K562 (cell line): ENCODE measurements at regions not wholly inside any gene's neighbourhood (a gene's known extent, or its start where the extent isn't known, plus 50 kb on each side); places are given as distances from the start of the nearest gene placed in this dataset.

Experiments
- CCAR2 ChIP-seq: fragments of 200-400 bp; formaldehyde crosslinking; IDR thresholded peaks from 2 replicates; pipeline ENCODE4 v1.6.1; 2017; ENCODE audit warnings: mild to moderate bottlenecking, low read depth, low read length
- HIVEP1 ChIP-seq: fragments of 250-450 bp; sonication (Bioruptor Pico); IDR thresholded peaks from 2 replicates; pipeline ENCODE4 v1.4.0; 2020; ENCODE audit warnings: mild to moderate bottlenecking
- HMG20A ChIP-seq: fragments of 450-650 bp; formaldehyde crosslinking; conservative IDR thresholded peaks from 2 replicates; pipeline ENCODE4 v1.4.0; 2020; ENCODE audit warnings: mild to moderate bottlenecking, mixed read lengths
- TEAD2 ChIP-seq: fragments of 450-650 bp; IDR thresholded peaks from 2 replicates; pipeline ENCODE4 v1.6.1; 2016; ENCODE audit warnings: missing genetic modification characterization, control low read depth, missing compliant biosample characterization
- TF ChIP-seq, protein P1 (sequence below): fragments of 450-650 bp; formaldehyde crosslinking; conservative IDR thresholded peaks from 2 replicates; pipeline ENCODE4 v1.4.0; 2022; ENCODE audit warnings: mild to moderate bottlenecking, missing genetic modification characterization
- TF ChIP-seq, protein P2 (sequence below), 2 experiments: fragments of 450-650 bp in 1 of 2; sonication (generic) in 1 of 2; formaldehyde crosslinking; conservative IDR thresholded peaks; 2 replicates each; pipeline versions ENCODE4 v1.4.0 to v1.8.1; 2020 to 2022; ENCODE audit warnings: mild to moderate bottlenecking in 1 of 2, missing genetic modification reagents in 1 of 2
- TF ChIP-seq, protein P3 (sequence below): fragments of 450-650 bp; IDR thresholded peaks from 2 replicates; pipeline ENCODE4 v1.7.0; 2016; ENCODE audit warnings: borderline replicate concordance
- TF ChIP-seq, protein P4 (sequence below): fragments of 250-450 bp; sonication (Bioruptor Pico); IDR thresholded peaks from 2 replicates; pipeline ENCODE4 v1.4.0; 2020; ENCODE audit warnings: mild to moderate bottlenecking, moderate library complexity
- TF ChIP-seq, protein P5 (sequence below): fragments of 450-650 bp; IDR thresholded peaks from 2 replicates; pipeline ENCODE4 v1.6.1; 2018; ENCODE audit not compliant: partially characterized antibody
- TF ChIP-seq, protein P6 (sequence below): sonication (generic); formaldehyde crosslinking; IDR thresholded peaks from 2 replicates; pipeline ENCODE4 v1.8.0; 2023; ENCODE audit warnings: mild to moderate bottlenecking, missing genetic modification reagents

DNA sequence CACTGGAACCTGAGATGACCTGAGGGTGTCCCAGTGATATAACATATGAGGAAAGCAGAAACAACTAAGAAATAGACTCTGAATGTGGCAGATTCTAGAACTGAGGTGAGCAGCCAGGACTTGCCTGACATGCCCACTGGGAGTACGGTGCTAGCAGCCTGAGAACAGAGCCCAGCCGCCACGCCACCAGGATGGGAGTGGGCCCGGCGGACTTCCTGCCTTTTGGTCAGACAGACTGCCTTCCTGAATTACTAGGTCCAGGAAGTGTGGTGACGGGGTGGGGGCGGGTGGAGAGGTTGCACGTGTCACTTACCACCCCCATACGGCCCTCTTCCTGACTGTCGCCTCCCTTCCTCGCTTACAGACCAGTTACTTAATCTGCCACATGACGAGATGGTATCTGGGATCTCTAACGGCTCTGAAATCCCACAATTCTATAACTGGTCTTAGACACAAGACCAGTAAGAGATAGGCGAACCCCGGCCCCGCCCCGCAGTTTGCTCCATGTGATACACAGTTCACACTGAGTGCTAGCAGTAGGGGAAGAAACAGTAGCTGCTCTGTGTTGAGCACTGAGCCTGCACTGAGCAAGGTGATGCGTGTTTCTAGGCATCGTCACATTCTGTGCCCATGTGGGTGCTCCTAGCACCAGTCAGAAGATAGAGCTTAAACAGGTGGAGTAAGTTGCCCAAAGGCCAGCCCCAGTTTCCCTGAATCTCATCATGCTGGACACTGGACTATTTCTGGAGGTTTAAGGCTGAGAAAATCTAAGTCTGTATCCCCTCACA, 95.7 kb downstream of the CPN2 start (continued):
- TF ChIP-seq, protein P1, sequence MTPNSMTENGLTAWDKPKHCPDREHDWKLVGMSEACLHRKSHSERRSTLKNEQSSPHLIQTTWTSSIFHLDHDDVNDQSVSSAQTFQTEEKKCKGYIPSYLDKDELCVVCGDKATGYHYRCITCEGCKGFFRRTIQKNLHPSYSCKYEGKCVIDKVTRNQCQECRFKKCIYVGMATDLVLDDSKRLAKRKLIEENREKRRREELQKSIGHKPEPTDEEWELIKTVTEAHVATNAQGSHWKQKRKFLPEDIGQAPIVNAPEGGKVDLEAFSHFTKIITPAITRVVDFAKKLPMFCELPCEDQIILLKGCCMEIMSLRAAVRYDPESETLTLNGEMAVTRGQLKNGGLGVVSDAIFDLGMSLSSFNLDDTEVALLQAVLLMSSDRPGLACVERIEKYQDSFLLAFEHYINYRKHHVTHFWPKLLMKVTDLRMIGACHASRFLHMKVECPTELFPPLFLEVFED (CRISPR knock-in tag), result no peak
- no peak for TF ChIP-seq CCAR2
- TF ChIP-seq TEAD2 (tag), result no peak
- TF ChIP-seq HMG20A, result no peak
- TF ChIP-seq, protein P2, sequence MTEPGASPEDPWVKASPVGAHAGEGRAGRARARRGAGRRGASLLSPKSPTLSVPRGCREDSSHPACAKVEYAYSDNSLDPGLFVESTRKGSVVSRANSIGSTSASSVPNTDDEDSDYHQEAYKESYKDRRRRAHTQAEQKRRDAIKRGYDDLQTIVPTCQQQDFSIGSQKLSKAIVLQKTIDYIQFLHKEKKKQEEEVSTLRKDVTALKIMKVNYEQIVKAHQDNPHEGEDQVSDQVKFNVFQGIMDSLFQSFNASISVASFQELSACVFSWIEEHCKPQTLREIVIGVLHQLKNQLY (CRISPR knock-in tag; conservative IDR thresholded peaks at IDR 0.05), result no peak
- TF ChIP-seq HIVEP1 (CRISPR knock-in tag), result no peak; the same call in 1 of the 2 replicates
- TF ChIP-seq, protein P3, sequence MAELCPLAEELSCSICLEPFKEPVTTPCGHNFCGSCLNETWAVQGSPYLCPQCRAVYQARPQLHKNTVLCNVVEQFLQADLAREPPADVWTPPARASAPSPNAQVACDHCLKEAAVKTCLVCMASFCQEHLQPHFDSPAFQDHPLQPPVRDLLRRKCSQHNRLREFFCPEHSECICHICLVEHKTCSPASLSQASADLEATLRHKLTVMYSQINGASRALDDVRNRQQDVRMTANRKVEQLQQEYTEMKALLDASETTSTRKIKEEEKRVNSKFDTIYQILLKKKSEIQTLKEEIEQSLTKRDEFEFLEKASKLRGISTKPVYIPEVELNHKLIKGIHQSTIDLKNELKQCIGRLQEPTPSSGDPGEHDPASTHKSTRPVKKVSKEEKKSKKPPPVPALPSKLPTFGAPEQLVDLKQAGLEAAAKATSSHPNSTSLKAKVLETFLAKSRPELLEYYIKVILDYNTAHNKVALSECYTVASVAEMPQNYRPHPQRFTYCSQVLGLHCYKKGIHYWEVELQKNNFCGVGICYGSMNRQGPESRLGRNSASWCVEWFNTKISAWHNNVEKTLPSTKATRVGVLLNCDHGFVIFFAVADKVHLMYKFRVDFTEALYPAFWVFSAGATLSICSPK, result no peak
- TF ChIP-seq, protein P4, sequence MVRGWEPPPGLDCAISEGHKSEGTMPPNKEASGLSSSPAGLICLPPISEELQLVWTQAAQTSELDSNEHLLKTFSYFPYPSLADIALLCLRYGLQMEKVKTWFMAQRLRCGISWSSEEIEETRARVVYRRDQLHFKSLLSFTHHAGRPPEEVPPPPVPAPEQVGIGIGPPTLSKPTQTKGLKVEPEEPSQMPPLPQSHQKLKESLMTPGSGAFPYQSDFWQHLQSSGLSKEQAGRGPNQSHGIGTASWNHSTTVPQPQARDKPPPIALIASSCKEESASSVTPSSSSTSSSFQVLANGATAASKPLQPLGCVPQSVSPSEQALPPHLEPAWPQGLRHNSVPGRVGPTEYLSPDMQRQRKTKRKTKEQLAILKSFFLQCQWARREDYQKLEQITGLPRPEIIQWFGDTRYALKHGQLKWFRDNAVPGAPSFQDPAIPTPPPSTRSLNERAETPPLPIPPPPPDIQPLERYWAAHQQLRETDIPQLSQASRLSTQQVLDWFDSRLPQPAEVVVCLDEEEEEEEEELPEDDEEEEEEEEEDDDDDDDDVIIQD (CRISPR knock-in tag), result no peak
- TF ChIP-seq, protein P5, sequence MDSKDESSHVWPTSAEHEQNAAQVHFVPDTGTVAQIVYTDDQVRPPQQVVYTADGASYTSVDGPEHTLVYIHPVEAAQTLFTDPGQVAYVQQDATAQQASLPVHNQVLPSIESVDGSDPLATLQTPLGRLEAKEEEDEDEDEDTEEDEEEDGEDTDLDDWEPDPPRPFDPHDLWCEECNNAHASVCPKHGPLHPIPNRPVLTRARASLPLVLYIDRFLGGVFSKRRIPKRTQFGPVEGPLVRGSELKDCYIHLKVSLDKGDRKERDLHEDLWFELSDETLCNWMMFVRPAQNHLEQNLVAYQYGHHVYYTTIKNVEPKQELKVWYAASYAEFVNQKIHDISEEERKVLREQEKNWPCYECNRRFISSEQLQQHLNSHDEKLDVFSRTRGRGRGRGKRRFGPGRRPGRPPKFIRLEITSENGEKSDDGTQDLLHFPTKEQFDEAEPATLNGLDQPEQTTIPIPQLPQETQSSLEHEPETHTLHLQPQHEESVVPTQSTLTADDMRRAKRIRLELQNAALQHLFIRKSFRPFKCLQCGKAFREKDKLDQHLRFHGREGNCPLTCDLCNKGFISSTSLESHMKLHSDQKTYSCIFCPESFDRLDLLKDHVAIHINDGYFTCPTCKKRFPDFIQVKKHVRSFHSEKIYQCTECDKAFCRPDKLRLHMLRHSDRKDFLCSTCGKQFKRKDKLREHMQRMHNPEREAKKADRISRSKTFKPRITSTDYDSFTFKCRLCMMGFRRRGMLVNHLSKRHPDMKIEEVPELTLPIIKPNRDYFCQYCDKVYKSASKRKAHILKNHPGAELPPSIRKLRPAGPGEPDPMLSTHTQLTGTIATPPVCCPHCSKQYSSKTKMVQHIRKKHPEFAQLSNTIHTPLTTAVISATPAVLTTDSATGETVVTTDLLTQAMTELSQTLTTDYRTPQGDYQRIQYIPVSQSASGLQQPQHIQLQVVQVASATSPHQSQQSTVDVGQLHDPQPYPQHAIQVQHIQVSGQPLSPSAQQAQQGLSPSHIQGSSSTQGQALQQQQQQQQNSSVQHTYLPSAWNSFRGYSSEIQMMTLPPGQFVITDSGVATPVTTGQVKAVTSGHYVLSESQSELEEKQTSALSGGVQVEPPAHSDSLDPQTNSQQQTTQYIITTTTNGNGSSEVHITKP, result peak; percentile 65
- TF ChIP-seq, protein P6, sequence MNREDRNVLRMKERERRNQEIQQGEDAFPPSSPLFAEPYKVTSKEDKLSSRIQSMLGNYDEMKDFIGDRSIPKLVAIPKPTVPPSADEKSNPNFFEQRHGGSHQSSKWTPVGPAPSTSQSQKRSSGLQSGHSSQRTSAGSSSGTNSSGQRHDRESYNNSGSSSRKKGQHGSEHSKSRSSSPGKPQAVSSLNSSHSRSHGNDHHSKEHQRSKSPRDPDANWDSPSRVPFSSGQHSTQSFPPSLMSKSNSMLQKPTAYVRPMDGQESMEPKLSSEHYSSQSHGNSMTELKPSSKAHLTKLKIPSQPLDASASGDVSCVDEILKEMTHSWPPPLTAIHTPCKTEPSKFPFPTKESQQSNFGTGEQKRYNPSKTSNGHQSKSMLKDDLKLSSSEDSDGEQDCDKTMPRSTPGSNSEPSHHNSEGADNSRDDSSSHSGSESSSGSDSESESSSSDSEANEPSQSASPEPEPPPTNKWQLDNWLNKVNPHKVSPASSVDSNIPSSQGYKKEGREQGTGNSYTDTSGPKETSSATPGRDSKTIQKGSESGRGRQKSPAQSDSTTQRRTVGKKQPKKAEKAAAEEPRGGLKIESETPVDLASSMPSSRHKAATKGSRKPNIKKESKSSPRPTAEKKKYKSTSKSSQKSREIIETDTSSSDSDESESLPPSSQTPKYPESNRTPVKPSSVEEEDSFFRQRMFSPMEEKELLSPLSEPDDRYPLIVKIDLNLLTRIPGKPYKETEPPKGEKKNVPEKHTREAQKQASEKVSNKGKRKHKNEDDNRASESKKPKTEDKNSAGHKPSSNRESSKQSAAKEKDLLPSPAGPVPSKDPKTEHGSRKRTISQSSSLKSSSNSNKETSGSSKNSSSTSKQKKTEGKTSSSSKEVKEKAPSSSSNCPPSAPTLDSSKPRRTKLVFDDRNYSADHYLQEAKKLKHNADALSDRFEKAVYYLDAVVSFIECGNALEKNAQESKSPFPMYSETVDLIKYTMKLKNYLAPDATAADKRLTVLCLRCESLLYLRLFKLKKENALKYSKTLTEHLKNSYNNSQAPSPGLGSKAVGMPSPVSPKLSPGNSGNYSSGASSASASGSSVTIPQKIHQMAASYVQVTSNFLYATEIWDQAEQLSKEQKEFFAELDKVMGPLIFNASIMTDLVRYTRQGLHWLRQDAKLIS (CRISPR knock-in tag), result peak; percentile 67
